WTC11 (cell line): ENCODE measurements at regions not wholly inside any gene's neighbourhood (a gene's known extent, or its start where the extent isn't known, plus 50 kb on each side); places are given as distances from the start of the nearest gene placed in this dataset.

ENCODE experiments used
- ATAC-seq: fragments of 200-7000 bp; cut with Tn5 transposase; 2 replicates; pipeline ENCODE4 v1.10.0; 2021; ENCODE audit warnings: mild to moderate bottlenecking, moderate library complexity
- CTCF ChIA-PET: fragments of 300-600 bp; sonication (Branson Sonifier 250); formaldehyde crosslinking; loops from one replicate; lab custom pipeline; 2021; ENCODE audit warnings: antibody characterized with exemption; lab: Charles Lee
- POLR2A ChIA-PET: fragments of 350-600 bp; sonication (Branson Sonifier 250); formaldehyde crosslinking; loops from one replicate; lab custom pipeline; 2021; ENCODE audit warnings: antibody characterized with exemption; lab: Charles Lee
- DNase-seq: peaks from one replicate; pipeline ENCODE4 v3.0.0; 2021; ENCODE audit warnings: low spot score
- H3K27ac Mint-ChIP-seq: 2 replicates; pipeline ENCODE4 v1.8.0; 2021; ENCODE audit warnings: mixed read lengths
- H3K27me3 Mint-ChIP-seq: 2 replicates; pipeline ENCODE4 v1.8.0; 2021; ENCODE audit warnings: low read depth, mild to moderate bottlenecking, moderate library complexity, mixed read lengths
- H3K36me3 Mint-ChIP-seq: 2 replicates; pipeline ENCODE4 v1.8.0; 2021; ENCODE audit warnings: mixed read lengths
- H3K4me1 Mint-ChIP-seq: 2 replicates; pipeline ENCODE4 v1.8.0; 2022; ENCODE audit warnings: mixed read lengths
- H3K4me3 Mint-ChIP-seq: 2 replicates; pipeline ENCODE4 v1.8.0; 2021; ENCODE audit warnings: mild to moderate bottlenecking, moderate library complexity, mixed read lengths
- H3K9me3 Mint-ChIP-seq: 2 replicates; pipeline ENCODE4 v1.8.0; 2021; ENCODE audit warnings: mixed read lengths
- ATF1 ChIP-seq: sonication (generic); formaldehyde crosslinking; IDR thresholded peaks from 2 replicates; pipeline ENCODE4 v1.8.1; 2023; ENCODE audit warnings: mild to moderate bottlenecking, moderate library complexity, missing genetic modification reagents
- ELF4 ChIP-seq: sonication (generic); formaldehyde crosslinking; IDR thresholded peaks from 2 replicates; pipeline ENCODE4 v1.8.1; 2022; ENCODE audit warnings: low read depth, mild to moderate bottlenecking, moderate library complexity, missing genetic modification reagents
- ETV6 ChIP-seq: sonication (generic); formaldehyde crosslinking; IDR thresholded peaks from 2 replicates; pipeline ENCODE4 v1.8.1; 2022; ENCODE audit warnings: mild to moderate bottlenecking, missing genetic modification reagents
- FOXJ3 ChIP-seq: sonication (generic); formaldehyde crosslinking; IDR thresholded peaks from 2 replicates; pipeline ENCODE4 v1.9.0; 2021; ENCODE audit warnings: missing genetic modification reagents, mild to moderate bottlenecking, borderline replicate concordance
- NR3C1 ChIP-seq: sonication (generic); formaldehyde crosslinking; conservative IDR thresholded peaks from 2 replicates; pipeline ENCODE4 v1.8.1; 2023; ENCODE audit warnings: low read depth, mild to moderate bottlenecking, missing genetic modification reagents
- OVOL2 ChIP-seq: fragments of 250-450 bp; sonication (Bioruptor Pico); IDR thresholded peaks from 2 replicates; pipeline ENCODE4 v1.9.0; 2021; ENCODE audit warnings: mild to moderate bottlenecking, borderline replicate concordance
- PRRX2 ChIP-seq: fragments of 250-450 bp; sonication (Bioruptor Pico); IDR thresholded peaks from 2 replicates; pipeline ENCODE4 v1.8.0; 2021; ENCODE audit warnings: mild to moderate bottlenecking
- SMAD3 ChIP-seq: sonication (generic); formaldehyde crosslinking; IDR thresholded peaks from 2 replicates; pipeline ENCODE4 v1.8.0; 2022; ENCODE audit warnings: missing genetic modification reagents, mild to moderate bottlenecking, borderline replicate concordance
- SOX15 ChIP-seq: fragments of 250-450 bp; sonication (Bioruptor Pico); IDR thresholded peaks from 2 replicates; pipeline ENCODE4 v1.9.0; 2021; ENCODE audit warnings: mild to moderate bottlenecking
- SP1 ChIP-seq: sonication (generic); formaldehyde crosslinking; conservative IDR thresholded peaks from 2 replicates; pipeline ENCODE4 v1.8.1; 2022; ENCODE audit warnings: missing genetic modification reagents
- TEAD4 ChIP-seq: sonication (generic); formaldehyde crosslinking; IDR thresholded peaks from 2 replicates; pipeline ENCODE4 v1.8.0; 2022; ENCODE audit warnings: mild to moderate bottlenecking, missing genetic modification reagents
- TP53 ChIP-seq: sonication (generic); formaldehyde crosslinking; IDR thresholded peaks from 2 replicates; pipeline ENCODE4 v1.8.1; 2023; ENCODE audit warnings: mild to moderate bottlenecking, missing genetic modification reagents
- ZNF121 ChIP-seq: sonication (generic); formaldehyde crosslinking; IDR thresholded peaks from 2 replicates; pipeline ENCODE4 v1.8.0; 2023; ENCODE audit warnings: missing genetic modification reagents
- ZNF317 ChIP-seq: sonication (generic); formaldehyde crosslinking; IDR thresholded peaks from 2 replicates; pipeline ENCODE4 v1.8.1; 2023; ENCODE audit warnings: low read depth, mild to moderate bottlenecking, moderate library complexity, missing genetic modification reagents, borderline replicate concordance
- ZNF396 ChIP-seq: fragments of 250-450 bp; sonication (Bioruptor Pico); IDR thresholded peaks from 2 replicates; pipeline ENCODE4 v1.8.0; 2021; ENCODE audit warnings: mild to moderate bottlenecking, moderate library complexity, borderline replicate concordance
- ZNF423 ChIP-seq: fragments of 250-450 bp; sonication (Bioruptor Pico); IDR thresholded peaks from 2 replicates; pipeline ENCODE4 v2.1.2; 2022; ENCODE audit warnings: mild to moderate bottlenecking, moderate library complexity
- TF ChIP-seq, protein P1 (sequence below): sonication (generic); formaldehyde crosslinking; conservative IDR thresholded peaks from 2 replicates; pipeline ENCODE4 v1.8.1; 2023; ENCODE audit warnings: mild to moderate bottlenecking, low read depth, missing genetic modification reagents, moderate library complexity
- TF ChIP-seq, protein P2 (sequence below): sonication (generic); formaldehyde crosslinking; conservative IDR thresholded peaks from 2 replicates; pipeline ENCODE4 v1.8.1; 2022; ENCODE audit warnings: mild to moderate bottlenecking, missing genetic modification reagents
- TF ChIP-seq, protein P3 (sequence below): sonication (generic); formaldehyde crosslinking; IDR thresholded peaks from 2 replicates; pipeline ENCODE4 v1.8.0; 2022; ENCODE audit warnings: mild to moderate bottlenecking, missing genetic modification reagents
- TF ChIP-seq, protein P4 (sequence below): sonication (generic); formaldehyde crosslinking; IDR thresholded peaks from 2 replicates; pipeline ENCODE4 v1.8.1; 2023; ENCODE audit warnings: mild to moderate bottlenecking, missing genetic modification reagents, moderate library complexity
- TF ChIP-seq, protein P5 (sequence below): fragments of 250-450 bp; sonication (Bioruptor Pico); IDR thresholded peaks from 2 replicates; pipeline ENCODE4 v1.9.0; 2021; ENCODE audit warnings: mild to moderate bottlenecking
- TF ChIP-seq, protein P6 (sequence below): sonication (generic); formaldehyde crosslinking; IDR thresholded peaks from 2 replicates; pipeline ENCODE4 v1.8.0; 2022; ENCODE audit warnings: mild to moderate bottlenecking, missing genetic modification reagents

DNA sequence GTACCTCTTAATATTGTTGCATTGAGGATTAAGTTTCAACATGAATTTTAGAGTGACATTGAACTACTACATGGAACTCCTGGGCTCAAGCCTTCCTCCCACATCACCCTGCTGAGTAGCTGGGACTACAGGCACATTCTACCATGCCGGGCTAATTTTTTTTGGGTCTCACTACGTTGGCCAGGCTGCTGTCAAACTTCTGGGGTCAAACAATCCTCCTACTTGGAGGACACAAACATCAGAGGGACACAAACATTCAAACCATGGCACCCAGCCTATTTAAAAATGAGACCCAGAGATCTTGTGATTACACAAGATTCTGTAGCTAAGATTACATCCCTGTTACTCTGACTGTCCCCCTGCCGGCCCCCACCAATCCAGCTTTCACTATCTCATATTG, 180.9 kb downstream of the KCNRG start (continued):
- TF ChIP-seq, protein P1, sequence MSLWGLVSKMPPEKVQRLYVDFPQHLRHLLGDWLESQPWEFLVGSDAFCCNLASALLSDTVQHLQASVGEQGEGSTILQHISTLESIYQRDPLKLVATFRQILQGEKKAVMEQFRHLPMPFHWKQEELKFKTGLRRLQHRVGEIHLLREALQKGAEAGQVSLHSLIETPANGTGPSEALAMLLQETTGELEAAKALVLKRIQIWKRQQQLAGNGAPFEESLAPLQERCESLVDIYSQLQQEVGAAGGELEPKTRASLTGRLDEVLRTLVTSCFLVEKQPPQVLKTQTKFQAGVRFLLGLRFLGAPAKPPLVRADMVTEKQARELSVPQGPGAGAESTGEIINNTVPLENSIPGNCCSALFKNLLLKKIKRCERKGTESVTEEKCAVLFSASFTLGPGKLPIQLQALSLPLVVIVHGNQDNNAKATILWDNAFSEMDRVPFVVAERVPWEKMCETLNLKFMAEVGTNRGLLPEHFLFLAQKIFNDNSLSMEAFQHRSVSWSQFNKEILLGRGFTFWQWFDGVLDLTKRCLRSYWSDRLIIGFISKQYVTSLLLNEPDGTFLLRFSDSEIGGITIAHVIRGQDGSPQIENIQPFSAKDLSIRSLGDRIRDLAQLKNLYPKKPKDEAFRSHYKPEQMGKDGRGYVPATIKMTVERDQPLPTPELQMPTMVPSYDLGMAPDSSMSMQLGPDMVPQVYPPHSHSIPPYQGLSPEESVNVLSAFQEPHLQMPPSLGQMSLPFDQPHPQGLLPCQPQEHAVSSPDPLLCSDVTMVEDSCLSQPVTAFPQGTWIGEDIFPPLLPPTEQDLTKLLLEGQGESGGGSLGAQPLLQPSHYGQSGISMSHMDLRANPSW (CRISPR knock-in tag): no peak
- no peak for TF ChIP-seq ZNF423 (CRISPR knock-in tag)
- TF ChIP-seq ETV6: no peak

DNA sequence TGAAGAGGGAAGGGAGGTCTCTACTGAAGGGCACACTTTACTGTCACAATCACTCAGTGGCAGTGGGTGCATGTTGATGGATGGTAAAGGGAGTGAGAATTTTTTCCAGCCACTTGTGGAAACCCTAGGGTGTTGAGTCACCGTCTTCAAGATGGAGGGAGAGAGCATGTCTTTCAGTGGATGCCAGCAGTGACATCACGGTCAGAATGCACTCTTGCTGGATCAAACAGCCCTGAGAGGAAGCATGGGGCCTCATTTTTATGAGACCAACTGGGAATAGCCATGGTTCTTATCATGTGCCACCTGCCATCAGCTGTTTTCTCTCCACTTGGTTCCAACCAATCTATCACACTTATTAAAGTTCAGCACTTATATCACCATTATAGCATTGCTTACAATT, 182.5 kb downstream of the KCNRG start:
- Mint-ChIP-seq H3K4me1 (peaks cover 8% of the 10 kb centered on the region), H3K4me3 (no peak overlapping the region), H3K27ac (no peak overlapping the region), H3K36me3 (peaks cover 10% of the 10 kb centered on the region), H3K9me3 (no peaks in the 10 kb centered on the region), H3K27me3 (no peaks in the 10 kb centered on the region)
- no peak for TF ChIP-seq SOX15 (CRISPR knock-in tag)
- ATAC-seq (no peak), DNase-seq (no peak)
- CTCF ChIA-PET: no interaction called here
- POLR2A ChIA-PET: no interaction called here

DNA sequence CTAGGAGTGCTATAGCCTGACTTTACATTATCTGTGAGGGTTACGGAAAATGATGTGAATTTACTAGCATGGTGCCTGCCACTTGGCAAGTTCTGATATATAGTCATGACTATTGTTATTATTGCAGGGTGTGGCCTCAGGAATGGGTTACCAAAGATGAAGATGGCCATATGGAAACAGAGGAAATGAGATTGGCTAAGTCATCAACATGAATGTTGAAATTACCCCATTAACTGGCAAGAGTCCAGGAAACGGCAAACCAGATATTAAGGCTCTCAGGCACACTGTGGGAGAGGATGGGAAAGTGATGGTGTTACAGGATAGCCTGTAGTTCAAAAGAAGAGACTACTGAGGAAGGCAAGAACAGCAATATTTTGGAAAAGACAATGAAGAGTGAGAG, 183.3 kb downstream of the KCNRG start:
- Mint-ChIP-seq H3K9me3 (no peaks in the 10 kb centered on the region), H3K27me3 (no peaks in the 10 kb centered on the region), H3K36me3 (peaks cover 10% of the 10 kb centered on the region), H3K4me1 (peaks cover 14% of the 10 kb centered on the region), H3K27ac (no peak overlapping the region), H3K4me3 (no peak overlapping the region)
- ChIA-PET CTCF (no interaction called here), POLR2A (no interaction called here)
- no peak for TF ChIP-seq TEAD4
- no peak for TF ChIP-seq ELF4 (CRISPR knock-in tag)
- TF ChIP-seq ZNF396: no peak
- no peak for TF ChIP-seq OVOL2 (CRISPR knock-in tag)
- TF ChIP-seq, protein P2, sequence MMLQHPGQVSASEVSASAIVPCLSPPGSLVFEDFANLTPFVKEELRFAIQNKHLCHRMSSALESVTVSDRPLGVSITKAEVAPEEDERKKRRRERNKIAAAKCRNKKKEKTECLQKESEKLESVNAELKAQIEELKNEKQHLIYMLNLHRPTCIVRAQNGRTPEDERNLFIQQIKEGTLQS (CRISPR knock-in tag): no peak
- TF ChIP-seq, protein P3, sequence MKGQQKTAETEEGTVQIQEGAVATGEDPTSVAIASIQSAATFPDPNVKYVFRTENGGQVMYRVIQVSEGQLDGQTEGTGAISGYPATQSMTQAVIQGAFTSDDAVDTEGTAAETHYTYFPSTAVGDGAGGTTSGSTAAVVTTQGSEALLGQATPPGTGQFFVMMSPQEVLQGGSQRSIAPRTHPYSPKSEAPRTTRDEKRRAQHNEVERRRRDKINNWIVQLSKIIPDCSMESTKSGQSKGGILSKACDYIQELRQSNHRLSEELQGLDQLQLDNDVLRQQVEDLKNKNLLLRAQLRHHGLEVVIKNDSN (CRISPR knock-in tag): no peak
- no peak for TF ChIP-seq SMAD3
- TF ChIP-seq SOX15 (CRISPR knock-in tag): no peak
- TF ChIP-seq, protein P4, sequence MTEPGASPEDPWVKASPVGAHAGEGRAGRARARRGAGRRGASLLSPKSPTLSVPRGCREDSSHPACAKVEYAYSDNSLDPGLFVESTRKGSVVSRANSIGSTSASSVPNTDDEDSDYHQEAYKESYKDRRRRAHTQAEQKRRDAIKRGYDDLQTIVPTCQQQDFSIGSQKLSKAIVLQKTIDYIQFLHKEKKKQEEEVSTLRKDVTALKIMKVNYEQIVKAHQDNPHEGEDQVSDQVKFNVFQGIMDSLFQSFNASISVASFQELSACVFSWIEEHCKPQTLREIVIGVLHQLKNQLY (CRISPR knock-in tag): no peak
- no peak for TF ChIP-seq ZNF423 (CRISPR knock-in tag)
- TF ChIP-seq, protein P5, sequence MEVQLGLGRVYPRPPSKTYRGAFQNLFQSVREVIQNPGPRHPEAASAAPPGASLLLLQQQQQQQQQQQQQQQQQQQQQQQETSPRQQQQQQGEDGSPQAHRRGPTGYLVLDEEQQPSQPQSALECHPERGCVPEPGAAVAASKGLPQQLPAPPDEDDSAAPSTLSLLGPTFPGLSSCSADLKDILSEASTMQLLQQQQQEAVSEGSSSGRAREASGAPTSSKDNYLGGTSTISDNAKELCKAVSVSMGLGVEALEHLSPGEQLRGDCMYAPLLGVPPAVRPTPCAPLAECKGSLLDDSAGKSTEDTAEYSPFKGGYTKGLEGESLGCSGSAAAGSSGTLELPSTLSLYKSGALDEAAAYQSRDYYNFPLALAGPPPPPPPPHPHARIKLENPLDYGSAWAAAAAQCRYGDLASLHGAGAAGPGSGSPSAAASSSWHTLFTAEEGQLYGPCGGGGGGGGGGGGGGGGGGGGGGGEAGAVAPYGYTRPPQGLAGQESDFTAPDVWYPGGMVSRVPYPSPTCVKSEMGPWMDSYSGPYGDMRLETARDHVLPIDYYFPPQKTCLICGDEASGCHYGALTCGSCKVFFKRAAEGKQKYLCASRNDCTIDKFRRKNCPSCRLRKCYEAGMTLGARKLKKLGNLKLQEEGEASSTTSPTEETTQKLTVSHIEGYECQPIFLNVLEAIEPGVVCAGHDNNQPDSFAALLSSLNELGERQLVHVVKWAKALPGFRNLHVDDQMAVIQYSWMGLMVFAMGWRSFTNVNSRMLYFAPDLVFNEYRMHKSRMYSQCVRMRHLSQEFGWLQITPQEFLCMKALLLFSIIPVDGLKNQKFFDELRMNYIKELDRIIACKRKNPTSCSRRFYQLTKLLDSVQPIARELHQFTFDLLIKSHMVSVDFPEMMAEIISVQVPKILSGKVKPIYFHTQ (CRISPR knock-in tag): no peak
- TF ChIP-seq ATF1 (CRISPR knock-in tag): no peak
- TF ChIP-seq, protein P6, sequence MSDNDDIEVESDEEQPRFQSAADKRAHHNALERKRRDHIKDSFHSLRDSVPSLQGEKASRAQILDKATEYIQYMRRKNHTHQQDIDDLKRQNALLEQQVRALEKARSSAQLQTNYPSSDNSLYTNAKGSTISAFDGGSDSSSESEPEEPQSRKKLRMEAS (CRISPR knock-in tag): no peak
- no peak for TF ChIP-seq FOXJ3 (CRISPR knock-in tag)
- no peak for TF ChIP-seq ZNF121
- no peak for TF ChIP-seq PRRX2 (CRISPR knock-in tag)
- TF ChIP-seq NR3C1 (CRISPR knock-in tag): no peak
- no peak for TF ChIP-seq TP53 (CRISPR knock-in tag)
- no peak for TF ChIP-seq ZNF317
- TF ChIP-seq SP1 (CRISPR knock-in tag): no peak
- ATAC-seq (no peak), DNase-seq (no peak)
